ACC112 (cell line): ENCODE measurements at regions not wholly inside any gene's neighbourhood (a gene's known extent, or its start where the extent isn't known, plus 50 kb on each side); places are given as distances from the start of the nearest gene placed in this dataset.

ENCODE experiments used
- H2AFZ ChIP-seq: fragments of 200-600 bp; sonication (generic); one replicate; pipeline ENCODE4 v1.6.0; 2017; ENCODE audit warnings: antibody characterized with exemption, low read length; ENCODE audit not compliant: unreplicated experiment
- H3K27ac ChIP-seq: fragments of 200-600 bp; sonication (generic); 2 replicates; pipeline ENCODE4 v1.5.1; 2014; ENCODE audit warnings: low read depth, mild to moderate bottlenecking, antibody characterized with exemption, low read length, moderate library complexity
- H3K27me3 ChIP-seq: fragments of 200-600 bp; sonication (generic); 2 replicates; pipeline ENCODE4 v1.6.1; 2014; ENCODE audit warnings: mild to moderate bottlenecking, antibody characterized with exemption, low read length, moderate library complexity, mixed read lengths; ENCODE audit not compliant: insufficient read depth
- H3K36me3 ChIP-seq: fragments of 200-600 bp; sonication (generic); 2 replicates; pipeline ENCODE4 v1.6.1; 2016; ENCODE audit warnings: mild to moderate bottlenecking, antibody characterized with exemption, low read length, moderate library complexity, mixed read lengths; ENCODE audit not compliant: insufficient read depth
- H3K4me1 ChIP-seq: fragments of 200-600 bp; sonication (generic); one replicate; pipeline ENCODE4 v1.6.1; 2016; ENCODE audit warnings: low read length, mixed read lengths; ENCODE audit not compliant: insufficient read depth, unreplicated experiment, control insufficient read depth
- H3K4me3 ChIP-seq: fragments of 200-600 bp; sonication (generic); 2 replicates; pipeline ENCODE4 v1.5.1; 2014; ENCODE audit warnings: mild to moderate bottlenecking, low read depth, low read length
- H3K79me2 ChIP-seq: fragments of 200-600 bp; sonication (generic); one replicate; pipeline ENCODE4 v1.6.0; 2016; ENCODE audit warnings: low read length; ENCODE audit not compliant: control insufficient read depth, unreplicated experiment, insufficient read depth

GRCh38 chr14:22412926-22413411 is 176.1 kb downstream of the DAD1 start:
- Histone ChIP-seq H3K27me3 (peaks cover 86% of the 10 kb centered on the region), H3K4me3 (no peak overlapping the region), H3K4me1 (no peaks in the 10 kb centered on the region), H3K36me3 (no peaks in the 10 kb centered on the region), H3K79me2 (no peaks in the 10 kb centered on the region), H3K27ac (no peak overlapping the region), H2AFZ (no peak overlapping the region)

- H3K27me3 ChIP-seq = peaks cover 88% of the 10 kb centered on the region
- no peak overlapping the region for H2AFZ ChIP-seq
- H3K36me3 ChIP-seq = no peaks in the 10 kb centered on the region
- no peak overlapping the region for H3K27ac ChIP-seq
- no peak overlapping the region for H3K4me3 ChIP-seq
- no peaks in the 10 kb centered on the region for H3K79me2 ChIP-seq
- H3K4me1 ChIP-seq = no peaks in the 10 kb centered on the region
These were observed 177.5 kb downstream of the DAD1 start for GRCh38 chr14:22411398-22412055.

GRCh38 chr14:22410497-22410896 is 178.5 kb downstream of the DAD1 start:
- no peak overlapping the region for H2AFZ ChIP-seq
- no peak overlapping the region for H3K27ac ChIP-seq
- H3K4me1 ChIP-seq = no peaks in the 10 kb centered on the region
- H3K36me3 ChIP-seq = no peaks in the 10 kb centered on the region
- H3K79me2 ChIP-seq = no peaks in the 10 kb centered on the region
- no peak overlapping the region for H3K4me3 ChIP-seq
- peaks cover 87% of the 10 kb centered on the region for H3K27me3 ChIP-seq

- Histone ChIP-seq H3K27me3 (peaks cover 87% of the 10 kb centered on the region), H3K36me3 (no peaks in the 10 kb centered on the region), H2AFZ (no peak overlapping the region), H3K4me1 (no peaks in the 10 kb centered on the region), H3K4me3 (no peak overlapping the region), H3K27ac (no peak overlapping the region), H3K79me2 (no peaks in the 10 kb centered on the region)
These were observed 180.0 kb downstream of the DAD1 start for GRCh38 chr14:22409006-22409405.

GRCh38 chr14:22408547-22408946 is 180.5 kb downstream of the DAD1 start:
- no peaks in the 10 kb centered on the region for H3K36me3 ChIP-seq
- no peaks in the 10 kb centered on the region for H3K4me1 ChIP-seq
- no peak overlapping the region for H2AFZ ChIP-seq
- H3K27me3 ChIP-seq = peaks cover 87% of the 10 kb centered on the region
- no peaks in the 10 kb centered on the region for H3K79me2 ChIP-seq
- no peak overlapping the region for H3K4me3 ChIP-seq
- H3K27ac ChIP-seq = no peak overlapping the region

- Histone ChIP-seq H3K36me3 (no peaks in the 10 kb centered on the region), H3K79me2 (no peaks in the 10 kb centered on the region), H3K27me3 (peaks cover 87% of the 10 kb centered on the region), H3K4me1 (no peaks in the 10 kb centered on the region), H2AFZ (no peak overlapping the region), H3K4me3 (no peak overlapping the region), H3K27ac (no peak overlapping the region)
These were observed 182.0 kb downstream of the DAD1 start for GRCh38 chr14:22407033-22407432.

- H3K36me3 ChIP-seq = no peaks in the 10 kb centered on the region
- no peak overlapping the region for H3K4me3 ChIP-seq
- no peaks in the 10 kb centered on the region for H3K79me2 ChIP-seq
- H3K4me1 ChIP-seq = no peaks in the 10 kb centered on the region
- no peak overlapping the region for H3K27ac ChIP-seq
- peaks cover 90% of the 10 kb centered on the region for H3K27me3 ChIP-seq
- H2AFZ ChIP-seq = no peak overlapping the region
These were observed 183.8 kb downstream of the DAD1 start for GRCh38 chr14:22405201-22405600.

GRCh38 chr14:22403296-22403695 is 185.7 kb downstream of the DAD1 start:
- Histone ChIP-seq H3K27me3 (peaks cover 95% of the 10 kb centered on the region), H3K36me3 (no peaks in the 10 kb centered on the region), H3K27ac (no peak overlapping the region), H3K79me2 (no peaks in the 10 kb centered on the region), H3K4me3 (no peak overlapping the region), H2AFZ (no peak overlapping the region), H3K4me1 (no peaks in the 10 kb centered on the region)

GRCh38 chr14:22400655-22401259 is 188.3 kb downstream of the DAD1 start:
- no peak overlapping the region for H2AFZ ChIP-seq
- peaks cover 95% of the 10 kb centered on the region for H3K27me3 ChIP-seq
- H3K4me3 ChIP-seq = no peak overlapping the region
- no peak overlapping the region for H3K27ac ChIP-seq
- H3K79me2 ChIP-seq = no peaks in the 10 kb centered on the region
- H3K4me1 ChIP-seq = no peaks in the 10 kb centered on the region
- no peaks in the 10 kb centered on the region for H3K36me3 ChIP-seq

GRCh38 chr14:22399776-22400175 is 189.2 kb downstream of the DAD1 start:
- H3K4me3 ChIP-seq = no peak overlapping the region
- H3K36me3 ChIP-seq = no peaks in the 10 kb centered on the region
- no peaks in the 10 kb centered on the region for H3K4me1 ChIP-seq
- no peak overlapping the region for H3K27ac ChIP-seq
- no peak overlapping the region for H2AFZ ChIP-seq
- H3K79me2 ChIP-seq = no peaks in the 10 kb centered on the region
- H3K27me3 ChIP-seq = peaks cover 95% of the 10 kb centered on the region

GRCh38 chr14:22397221-22397737 is 191.7 kb downstream of the DAD1 start:
- peaks cover 95% of the 10 kb centered on the region for H3K27me3 ChIP-seq
- H3K36me3 ChIP-seq = no peaks in the 10 kb centered on the region
- no peak overlapping the region for H3K27ac ChIP-seq
- no peaks in the 10 kb centered on the region for H3K79me2 ChIP-seq
- no peaks in the 10 kb centered on the region for H3K4me1 ChIP-seq
- H3K4me3 ChIP-seq = no peak overlapping the region
- no peak overlapping the region for H2AFZ ChIP-seq
